ENCODE measurements at regions not wholly inside any gene's neighbourhood (a gene's known extent, or its start where the extent isn't known, plus 50 kb on each side); places are given as distances from the start of the nearest gene placed in this dataset.

GRCh38 chr7:156043416-156044178, 231.3 kb upstream of the SHH start:
- peaks cover 0 to 5% (median 0%) of the 10 kb centered on the region in 4 donors for H3K9me3 ChIP-seq (ENCODE audit: control insufficient read depth in 4 of 4, low read length in 3 of 4)
- no peak for TF ChIP-seq ATF3 (IDR thresholded peaks at IDR 0.05)
- TF ChIP-seq EGR1 (IDR thresholded peaks at IDR 0.05; ENCODE audit: low read depth in 2 of 2), result no peak
- TF ChIP-seq FOXA2 (IDR thresholded peaks at IDR 0.05), result no peak
- TF ChIP-seq REST (IDR thresholded peaks at IDR 0.05), result no peak
- TF ChIP-seq ZBTB33 (IDR thresholded peaks at IDR 0.05), result no peak
- TF ChIP-seq RAD21 (IDR thresholded peaks at IDR 0.05), result no peak
- TF ChIP-seq GABPA (IDR thresholded peaks at IDR 0.05 in 1 of 2, conservative IDR thresholded peaks at IDR 0.05 in 1 of 2), result no peak
- no peak for TF ChIP-seq JUND (IDR thresholded peaks at IDR 0.05)
- TF ChIP-seq YY1 (IDR thresholded peaks at IDR 0.05), result no peak
- TF ChIP-seq MAX (IDR thresholded peaks at IDR 0.05), result no peak
- no peak for TF ChIP-seq NR2F2 (IDR thresholded peaks at IDR 0.05)
- TF ChIP-seq HNF4G (IDR thresholded peaks at IDR 0.05), result no peak
- TF ChIP-seq SP1 (IDR thresholded peaks at IDR 0.05), result no peak
- no peak for TF ChIP-seq CTCF (IDR thresholded peaks at IDR 0.05; ENCODE audit: low read depth, low read length, missing input control)
- no peak for TF ChIP-seq FOXA1 (IDR thresholded peaks at IDR 0.05)
- H3K9ac ChIP-seq (ENCODE audit: low read depth in 1 of 2, low read length in 2 of 2), result no peak overlapping the region
- no peaks in the 10 kb centered on the region for H3K27me3 ChIP-seq (ENCODE audit: control insufficient read depth in 4 of 4, insufficient read depth in 4 of 4, low read length in 3 of 4)
- H3K27ac ChIP-seq (ENCODE audit: low read depth in 1 of 2, low read length in 2 of 2), result no peak overlapping the region
- no peaks in the 10 kb centered on the region for H3K4me1 ChIP-seq (ENCODE audit: control insufficient read depth in 4 of 4, insufficient read depth in 4 of 4, low read length in 3 of 4)
- H3K4me3 ChIP-seq (ENCODE audit: low read depth in 1 of 3, low read length in 3 of 3), result no peak overlapping the region
- WGBS, result 80% methylated on average over 26 of the region's 26 CpGs
- no peak for DNase-seq (ENCODE audit: low spot score)
- no peaks in the 10 kb centered on the region for H3K36me3 ChIP-seq (ENCODE audit: control insufficient read depth in 4 of 4, insufficient read depth in 3 of 4, low read depth in 1 of 4, low read length in 3 of 4)

- WGBS, result 86% methylated on average over 15 of the region's 15 CpGs
- no peaks in the 10 kb centered on the region for H3K4me1 ChIP-seq (ENCODE audit: control insufficient read depth in 4 of 4, insufficient read depth in 4 of 4, low read length in 3 of 4)
- H3K9me3 ChIP-seq (ENCODE audit: control insufficient read depth in 4 of 4, low read length in 3 of 4), result no peaks in the 10 kb centered on the region
- no peaks in the 10 kb centered on the region for H3K27me3 ChIP-seq (ENCODE audit: control insufficient read depth in 4 of 4, insufficient read depth in 4 of 4, low read length in 3 of 4)
- no peaks in the 10 kb centered on the region for H3K36me3 ChIP-seq (ENCODE audit: control insufficient read depth in 4 of 4, insufficient read depth in 3 of 4, low read depth in 1 of 4, low read length in 3 of 4)
- H3K4me3 ChIP-seq (ENCODE audit: low read depth in 1 of 3, low read length in 3 of 3), result no peak overlapping the region
- no peak for DNase-seq (ENCODE audit: low spot score)
- no peak for TF ChIP-seq ZBTB33 (IDR thresholded peaks at IDR 0.05)
- TF ChIP-seq CTCF (IDR thresholded peaks at IDR 0.05; ENCODE audit: low read depth, low read length, missing input control), result no peak
- no peak for TF ChIP-seq ATF3 (IDR thresholded peaks at IDR 0.05)
- no peak for TF ChIP-seq HNF4G (IDR thresholded peaks at IDR 0.05)
- no peak for TF ChIP-seq GABPA (IDR thresholded peaks at IDR 0.05 in 1 of 2, conservative IDR thresholded peaks at IDR 0.05 in 1 of 2)
- TF ChIP-seq TAF1 (conservative IDR thresholded peaks at IDR 0.05), result no peak
- no peak for TF ChIP-seq RXRA (IDR thresholded peaks at IDR 0.05)
- TF ChIP-seq NR2F2 (IDR thresholded peaks at IDR 0.05), result no peak
- no peak for TF ChIP-seq SP1 (IDR thresholded peaks at IDR 0.05)
- TF ChIP-seq FOXA2 (IDR thresholded peaks at IDR 0.05), result no peak
- no peak for TF ChIP-seq EGR1 (IDR thresholded peaks at IDR 0.05; ENCODE audit: low read depth in 2 of 2)
- H3K27ac ChIP-seq (ENCODE audit: low read depth in 1 of 2, low read length in 2 of 2), result no peak overlapping the region
- no peak overlapping the region for H3K9ac ChIP-seq (ENCODE audit: low read depth in 1 of 2, low read length in 2 of 2)
These were observed 229.1 kb upstream of the SHH start for GRCh38 chr7:156041398-156041797.
